Neural cell (in vitro differentiated cells): ENCODE measurements at regions not wholly inside any gene's neighbourhood (a gene's known extent, or its start where the extent isn't known, plus 50 kb on each side); places are given as distances from the start of the nearest gene placed in this dataset.

Experiments used
- EP300 ChIP-seq: fragments of 450-650 bp; conservative IDR thresholded peaks from 2 replicates; pipeline ENCODE4 v1.6.1; 2014; ENCODE audit warnings: antibody characterized with exemption, mild to moderate bottlenecking, moderate library complexity; ENCODE audit not compliant: poor library complexity, severe bottlenecking
- EZH2 ChIP-seq: fragments of 200-600, 300-800 bp; shearing (Covaris generic), sonication (generic); IDR thresholded peaks from 2 replicates; pipeline ENCODE4 v1.6.1; 2014; ENCODE audit warnings: antibody characterized with exemption, low read length, borderline replicate concordance, mild to moderate bottlenecking; ENCODE audit not compliant: insufficient read depth, poor library complexity, severe bottlenecking
- POLR2AphosphoS5 ChIP-seq: IDR thresholded peaks from 2 replicates; pipeline ENCODE4 v1.6.1; 2012
- TF ChIP-seq, protein P1 (sequence below): fragments of 450-650 bp; IDR thresholded peaks from 2 replicates; pipeline ENCODE4 v1.5.1; 2014; ENCODE audit warnings: antibody characterized with exemption, mild to moderate bottlenecking, moderate library complexity; ENCODE audit not compliant: poor library complexity, severe bottlenecking

DNA sequence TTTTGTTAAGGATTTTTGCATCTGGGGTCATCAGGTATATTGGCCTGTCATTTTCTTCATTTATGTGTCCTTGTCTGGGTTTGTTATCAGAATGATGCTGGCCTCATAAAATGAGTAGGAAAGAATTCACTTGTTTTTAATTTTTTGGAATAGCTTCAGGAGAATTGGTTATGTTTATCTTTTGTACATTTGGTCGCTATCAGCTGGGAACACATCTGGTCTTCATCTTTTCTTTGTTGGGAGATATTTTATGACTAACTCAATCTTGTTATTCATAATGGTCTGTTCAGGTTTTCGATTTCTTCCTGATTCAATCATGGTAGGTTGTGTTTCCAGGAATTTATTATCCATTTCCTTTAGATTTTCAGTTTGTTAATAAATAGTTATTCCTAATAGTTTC is 207.5 kb upstream of the ASCC3 start:
- TF ChIP-seq EZH2, result no peak
- TF ChIP-seq, protein P1, sequence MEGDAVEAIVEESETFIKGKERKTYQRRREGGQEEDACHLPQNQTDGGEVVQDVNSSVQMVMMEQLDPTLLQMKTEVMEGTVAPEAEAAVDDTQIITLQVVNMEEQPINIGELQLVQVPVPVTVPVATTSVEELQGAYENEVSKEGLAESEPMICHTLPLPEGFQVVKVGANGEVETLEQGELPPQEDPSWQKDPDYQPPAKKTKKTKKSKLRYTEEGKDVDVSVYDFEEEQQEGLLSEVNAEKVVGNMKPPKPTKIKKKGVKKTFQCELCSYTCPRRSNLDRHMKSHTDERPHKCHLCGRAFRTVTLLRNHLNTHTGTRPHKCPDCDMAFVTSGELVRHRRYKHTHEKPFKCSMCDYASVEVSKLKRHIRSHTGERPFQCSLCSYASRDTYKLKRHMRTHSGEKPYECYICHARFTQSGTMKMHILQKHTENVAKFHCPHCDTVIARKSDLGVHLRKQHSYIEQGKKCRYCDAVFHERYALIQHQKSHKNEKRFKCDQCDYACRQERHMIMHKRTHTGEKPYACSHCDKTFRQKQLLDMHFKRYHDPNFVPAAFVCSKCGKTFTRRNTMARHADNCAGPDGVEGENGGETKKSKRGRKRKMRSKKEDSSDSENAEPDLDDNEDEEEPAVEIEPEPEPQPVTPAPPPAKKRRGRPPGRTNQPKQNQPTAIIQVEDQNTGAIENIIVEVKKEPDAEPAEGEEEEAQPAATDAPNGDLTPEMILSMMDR, result no peak
- no peak for TF ChIP-seq EP300
- TF ChIP-seq POLR2AphosphoS5, result no peak
